Breast epithelium (tissue), 3 donors: ENCODE measurements at regions not wholly inside any gene's neighbourhood (a gene's known extent, or its start where the extent isn't known, plus 50 kb on each side); places are given as distances from the start of the nearest gene placed in this dataset.

Experiments
- POLR2A ChIP-seq: fragments of 450-650 bp; IDR thresholded peaks from one replicate; pipeline ENCODE4 v1.6.1; 2016; ENCODE audit warnings: antibody characterized with exemption, mild to moderate bottlenecking, moderate library complexity
- POLR2AphosphoS5 ChIP-seq, 3 donors: sonication (generic); formaldehyde crosslinking; IDR thresholded peaks; one replicate each; pipeline ENCODE4 v1.6.1; 2017; ENCODE audit warnings: antibody characterized with exemption in 3 of 3
- TF ChIP-seq, protein P1 (sequence below), 3 donors: fragments of 450-650 bp; IDR thresholded peaks; one replicate each; pipeline ENCODE4 v1.5.1; 2016 to 2017; ENCODE audit warnings: antibody characterized with exemption in 3 of 3, mild to moderate bottlenecking in 3 of 3, moderate library complexity in 3 of 3

DNA sequence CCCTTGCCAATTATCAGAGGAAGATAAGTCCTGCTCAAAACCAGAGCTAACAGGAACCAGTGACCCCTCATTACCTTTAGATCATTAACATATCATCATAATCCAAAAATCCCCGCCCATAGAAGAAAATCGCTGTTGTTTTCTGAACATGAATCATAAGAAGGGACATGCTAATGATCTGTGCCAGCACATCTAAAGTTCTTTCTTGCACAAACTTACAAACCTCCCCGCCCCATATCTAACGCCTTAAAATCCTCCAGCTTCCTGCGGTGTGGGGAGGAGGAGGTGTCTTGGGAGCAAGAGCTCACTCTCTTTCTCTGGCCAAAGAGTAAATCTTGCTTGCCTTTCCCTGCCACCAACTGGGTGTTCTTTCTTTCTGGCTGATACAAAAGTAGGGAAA lies 78.3 kb downstream of the IRX3 start:
- TF ChIP-seq POLR2AphosphoS5 (IDR thresholded peaks at IDR 0.05) (no peak), POLR2A (no peak)
- TF ChIP-seq, protein P1, sequence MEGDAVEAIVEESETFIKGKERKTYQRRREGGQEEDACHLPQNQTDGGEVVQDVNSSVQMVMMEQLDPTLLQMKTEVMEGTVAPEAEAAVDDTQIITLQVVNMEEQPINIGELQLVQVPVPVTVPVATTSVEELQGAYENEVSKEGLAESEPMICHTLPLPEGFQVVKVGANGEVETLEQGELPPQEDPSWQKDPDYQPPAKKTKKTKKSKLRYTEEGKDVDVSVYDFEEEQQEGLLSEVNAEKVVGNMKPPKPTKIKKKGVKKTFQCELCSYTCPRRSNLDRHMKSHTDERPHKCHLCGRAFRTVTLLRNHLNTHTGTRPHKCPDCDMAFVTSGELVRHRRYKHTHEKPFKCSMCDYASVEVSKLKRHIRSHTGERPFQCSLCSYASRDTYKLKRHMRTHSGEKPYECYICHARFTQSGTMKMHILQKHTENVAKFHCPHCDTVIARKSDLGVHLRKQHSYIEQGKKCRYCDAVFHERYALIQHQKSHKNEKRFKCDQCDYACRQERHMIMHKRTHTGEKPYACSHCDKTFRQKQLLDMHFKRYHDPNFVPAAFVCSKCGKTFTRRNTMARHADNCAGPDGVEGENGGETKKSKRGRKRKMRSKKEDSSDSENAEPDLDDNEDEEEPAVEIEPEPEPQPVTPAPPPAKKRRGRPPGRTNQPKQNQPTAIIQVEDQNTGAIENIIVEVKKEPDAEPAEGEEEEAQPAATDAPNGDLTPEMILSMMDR (IDR thresholded peaks at IDR 0.05), result no peak
